ENCODE measurements at regions not wholly inside any gene's neighbourhood (a gene's known extent, or its start where the extent isn't known, plus 50 kb on each side); places are given as distances from the start of the nearest gene placed in this dataset.

- no peak for DNase-seq
Observed at GRCh38 chr11:12315024-12315423, 62.3 kb upstream of the PARVA start.

DNA sequence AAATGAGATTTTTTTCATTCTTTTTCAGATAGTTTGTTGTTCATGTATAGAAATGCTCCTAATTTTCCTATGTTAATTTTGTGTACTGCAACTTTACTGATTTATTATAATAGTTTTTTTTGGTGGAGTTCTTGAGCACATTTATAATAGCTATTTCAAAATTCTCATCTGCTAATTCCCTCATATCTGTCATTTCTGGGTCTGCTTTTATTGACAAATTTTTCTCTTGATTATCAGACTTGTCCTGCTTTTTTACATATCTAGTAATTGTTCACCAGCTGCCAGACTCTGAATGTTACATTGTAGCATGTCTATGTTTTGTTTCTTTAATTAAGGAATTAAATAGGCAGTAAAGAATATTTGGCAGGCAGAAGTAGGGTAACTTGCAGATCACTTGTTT lies 60.9 kb upstream of the PARVA start:
- no peak for DNase-seq

DNA sequence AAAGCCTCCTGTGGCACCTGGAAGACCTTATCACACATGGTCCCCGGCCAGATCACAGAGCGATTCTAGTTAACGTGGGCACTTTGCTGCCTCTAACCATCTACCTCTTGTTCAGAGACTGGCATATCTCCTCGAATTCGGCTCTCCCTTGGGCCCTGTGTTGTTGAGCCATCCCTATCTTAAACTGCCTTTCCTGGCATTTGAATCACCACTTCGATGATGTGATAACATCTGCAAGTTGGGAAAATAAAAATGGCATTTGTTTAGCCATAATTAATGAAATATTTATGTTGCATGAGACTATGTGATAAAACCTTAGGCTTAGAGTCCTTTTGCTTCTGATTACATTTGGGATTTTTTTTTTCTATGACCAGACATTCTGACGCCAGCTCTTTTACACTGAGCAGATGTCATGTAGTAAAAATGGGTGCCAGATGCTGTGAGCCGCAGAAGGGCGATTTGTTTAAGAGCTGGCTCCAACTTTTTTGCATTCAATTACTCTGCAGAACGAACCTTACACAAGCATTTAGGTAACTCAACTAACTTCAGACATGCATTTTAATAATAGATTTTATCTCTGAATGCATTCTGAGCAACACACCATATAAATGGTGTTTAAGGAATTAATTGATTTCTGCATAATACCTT lies 58.5 kb upstream of the PARVA start:
- peak; percentile 82 for DNase-seq

- DNase-seq: peak; percentile 60
Observed at GRCh38 chr11:12319461-12319951, 57.9 kb upstream of the PARVA start.

- DNase-seq: peak; percentile 51
Observed at GRCh38 chr11:12319988-12320387, 57.4 kb upstream of the PARVA start.

- DNase-seq: no peak
Observed at GRCh38 chr11:12321217-12321937, 56.0 kb upstream of the PARVA start.

- no peak for DNase-seq
Observed at GRCh38 chr11:12324585-12324984, 52.8 kb upstream of the PARVA start.

Measured in tongue (tissue), 1 donor.